Kidney epithelial cell (primary cell): ENCODE measurements at regions not wholly inside any gene's neighbourhood (a gene's known extent, or its start where the extent isn't known, plus 50 kb on each side); places are given as distances from the start of the nearest gene placed in this dataset.

ENCODE experiments used
- DNase-seq: peaks from one replicate; pipeline ENCODE4 v3.0.0-alpha.2; 2010; ENCODE audit warnings: low read depth
- H3K27me3 ChIP-seq: 2 replicates; pipeline ENCODE4 v1.6.0; 2011; ENCODE audit warnings: low read length; ENCODE audit not compliant: control insufficient read depth, insufficient read depth
- H3K36me3 ChIP-seq: 2 replicates; pipeline ENCODE4 v1.5.1; 2011; ENCODE audit warnings: low read length; ENCODE audit not compliant: control insufficient read depth, insufficient read depth
- H3K4me3 ChIP-seq: 2 replicates; pipeline ENCODE4 v1.5.1; 2011; ENCODE audit warnings: low read depth, mild to moderate bottlenecking, control low read depth, low read length
- TF ChIP-seq, protein P1 (sequence below): IDR thresholded peaks from 2 replicates; pipeline ENCODE4 v1.5.1; 2011; ENCODE audit warnings: mild to moderate bottlenecking, moderate library complexity, low read length, control low read depth, inconsistent platforms; ENCODE audit not compliant: insufficient read depth, poor library complexity, severe bottlenecking

DNA sequence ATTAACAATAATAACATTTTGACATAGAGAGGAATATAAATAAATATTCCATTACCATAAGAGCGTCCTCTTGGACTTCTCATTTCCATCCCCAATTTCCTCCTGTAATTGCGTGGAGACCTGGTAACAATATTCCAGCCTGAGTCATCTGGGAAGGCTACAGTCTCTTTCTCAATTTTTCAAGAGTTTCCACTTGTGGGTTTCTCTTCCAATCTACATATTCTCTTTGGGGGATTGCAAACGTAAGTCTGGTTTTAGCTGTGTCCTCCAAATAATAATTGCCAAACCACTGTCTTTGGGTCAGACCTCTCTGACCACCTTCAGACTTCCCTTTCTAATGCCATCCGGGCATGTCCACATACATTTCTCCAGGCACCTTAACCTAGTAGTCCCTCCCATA, 124.5 kb upstream of the USP24 start:
- no peaks in the 10 kb centered on the region for H3K36me3 ChIP-seq
- H3K27me3 ChIP-seq, result no peaks in the 10 kb centered on the region
- TF ChIP-seq, protein P1, sequence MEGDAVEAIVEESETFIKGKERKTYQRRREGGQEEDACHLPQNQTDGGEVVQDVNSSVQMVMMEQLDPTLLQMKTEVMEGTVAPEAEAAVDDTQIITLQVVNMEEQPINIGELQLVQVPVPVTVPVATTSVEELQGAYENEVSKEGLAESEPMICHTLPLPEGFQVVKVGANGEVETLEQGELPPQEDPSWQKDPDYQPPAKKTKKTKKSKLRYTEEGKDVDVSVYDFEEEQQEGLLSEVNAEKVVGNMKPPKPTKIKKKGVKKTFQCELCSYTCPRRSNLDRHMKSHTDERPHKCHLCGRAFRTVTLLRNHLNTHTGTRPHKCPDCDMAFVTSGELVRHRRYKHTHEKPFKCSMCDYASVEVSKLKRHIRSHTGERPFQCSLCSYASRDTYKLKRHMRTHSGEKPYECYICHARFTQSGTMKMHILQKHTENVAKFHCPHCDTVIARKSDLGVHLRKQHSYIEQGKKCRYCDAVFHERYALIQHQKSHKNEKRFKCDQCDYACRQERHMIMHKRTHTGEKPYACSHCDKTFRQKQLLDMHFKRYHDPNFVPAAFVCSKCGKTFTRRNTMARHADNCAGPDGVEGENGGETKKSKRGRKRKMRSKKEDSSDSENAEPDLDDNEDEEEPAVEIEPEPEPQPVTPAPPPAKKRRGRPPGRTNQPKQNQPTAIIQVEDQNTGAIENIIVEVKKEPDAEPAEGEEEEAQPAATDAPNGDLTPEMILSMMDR, result no peak
- no peak overlapping the region for H3K4me3 ChIP-seq
- DNase-seq, result no peak

DNA sequence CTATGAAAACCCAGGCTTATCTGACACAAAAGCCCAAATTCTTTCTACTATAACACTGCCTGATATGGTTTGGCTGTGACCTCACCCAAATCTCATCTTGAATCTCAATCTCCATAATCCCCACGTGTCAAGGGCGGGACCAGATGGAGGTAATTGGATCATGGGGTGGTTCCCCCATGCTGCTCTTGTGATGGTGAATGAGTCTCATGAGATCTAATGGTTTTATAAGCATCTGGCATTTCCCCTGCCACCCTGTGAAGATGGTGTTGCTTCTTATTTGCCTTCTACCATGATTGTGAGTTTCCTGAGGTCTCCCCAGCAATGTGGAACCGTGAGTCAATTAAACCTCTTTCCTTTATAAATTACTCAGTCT, 123.3 kb upstream of the USP24 start:
- TF ChIP-seq, protein P1, result no peak
- Histone ChIP-seq H3K36me3 (no peaks in the 10 kb centered on the region), H3K4me3 (no peak overlapping the region), H3K27me3 (no peaks in the 10 kb centered on the region)
- no peak for DNase-seq

DNA sequence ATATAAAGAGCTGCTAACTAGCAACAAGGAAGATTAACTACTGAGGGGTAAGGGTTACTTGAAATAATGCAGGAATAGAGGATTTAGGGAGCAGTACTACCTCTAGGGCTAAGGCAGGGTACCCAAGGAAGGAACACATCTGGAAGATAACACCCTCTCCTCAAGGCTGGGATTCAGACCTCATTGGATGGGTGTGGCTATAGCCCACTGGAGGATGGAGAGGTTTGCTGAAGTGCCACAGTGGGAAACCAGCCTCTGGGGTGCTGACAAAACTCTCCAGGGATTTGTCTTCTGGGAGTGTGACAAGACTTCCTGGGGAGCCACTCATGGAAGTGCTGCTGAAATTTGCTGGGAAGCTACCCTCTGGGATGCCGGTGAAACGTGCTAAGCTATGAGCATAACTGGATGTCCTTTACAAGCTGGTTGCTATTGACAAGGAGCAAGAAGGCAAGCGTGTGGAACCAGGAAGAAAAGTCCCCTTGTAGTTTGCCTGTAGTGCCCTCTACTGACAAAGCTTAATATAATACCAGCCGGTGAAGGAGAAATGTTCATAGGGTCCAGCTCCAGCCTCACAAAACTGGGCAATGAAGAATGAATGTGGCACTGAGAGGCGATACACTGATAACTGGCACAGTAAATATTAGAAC, 122.8 kb upstream of the USP24 start:
- H3K27me3 ChIP-seq, result no peaks in the 10 kb centered on the region
- no peaks in the 10 kb centered on the region for H3K36me3 ChIP-seq
- H3K4me3 ChIP-seq, result no peak overlapping the region
- TF ChIP-seq, protein P1, result peak; percentile 56
- no peak for DNase-seq

DNA sequence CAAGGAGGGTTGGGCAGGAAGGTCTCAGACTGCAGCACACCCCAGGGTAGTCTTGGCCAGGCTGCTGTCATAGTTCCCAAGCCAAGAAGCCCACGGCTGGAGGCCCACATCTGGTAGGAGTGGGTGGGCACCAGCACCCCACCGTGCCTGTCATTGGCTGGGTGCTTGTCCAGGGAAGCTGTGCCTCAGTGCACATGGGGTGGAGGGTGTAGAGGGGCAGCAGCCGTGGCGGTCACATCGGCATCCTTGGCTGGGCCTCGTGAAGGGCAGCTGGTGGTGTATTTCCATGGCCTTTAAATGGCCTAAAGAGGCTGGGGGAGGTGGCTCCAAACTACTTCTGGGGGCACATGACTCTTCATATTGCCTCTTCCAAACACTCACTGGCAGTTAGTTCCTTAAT, 119.6 kb upstream of the USP24 start:
- TF ChIP-seq, protein P1, result no peak
- no peaks in the 10 kb centered on the region for H3K27me3 ChIP-seq
- no peak overlapping the region for H3K4me3 ChIP-seq
- DNase-seq, result no peak
- no peaks in the 10 kb centered on the region for H3K36me3 ChIP-seq

- no peak for DNase-seq
- H3K27me3 ChIP-seq, result no peaks in the 10 kb centered on the region
- H3K36me3 ChIP-seq, result no peaks in the 10 kb centered on the region
- TF ChIP-seq, protein P1, result no peak
- no peak overlapping the region for H3K4me3 ChIP-seq
These were observed 119.0 kb upstream of the USP24 start for GRCh38 chr1:55334160-55334559.

DNA sequence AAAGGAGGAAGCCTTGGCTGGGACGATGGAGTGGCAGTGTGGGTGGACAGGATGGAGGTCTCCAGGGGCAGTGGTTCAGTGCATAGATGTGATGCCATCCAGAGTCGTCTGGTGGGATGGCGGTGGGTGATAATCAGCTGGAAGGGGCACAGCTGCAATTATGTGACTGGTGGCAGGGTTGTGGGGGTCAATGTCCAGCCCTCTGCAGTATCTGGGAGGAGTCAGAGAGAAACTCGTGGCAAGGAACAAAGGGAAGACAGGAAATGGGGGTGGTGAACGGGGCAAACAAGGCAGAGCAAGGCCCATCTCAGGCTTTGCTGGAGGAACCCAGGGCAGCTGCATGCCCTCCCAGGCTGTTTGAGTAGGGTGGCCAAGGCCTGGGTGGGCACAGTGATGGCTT, 118.3 kb upstream of the USP24 start:
- Histone ChIP-seq H3K36me3 (no peaks in the 10 kb centered on the region), H3K27me3 (no peaks in the 10 kb centered on the region), H3K4me3 (no peak overlapping the region)
- DNase-seq, result no peak
- TF ChIP-seq, protein P1, result no peak
